ENCODE measurements at regions not wholly inside any gene's neighbourhood (a gene's known extent, or its start where the extent isn't known, plus 50 kb on each side); places are given as distances from the start of the nearest gene placed in this dataset.

GRCh38 chr4:129346734-129347133 lies 250.8 kb downstream of the C4orf33 start:
- Histone ChIP-seq H3K27ac (no peak overlapping the region), H2AFZ (no peak overlapping the region), H3K36me3 (ENCODE audit: control insufficient read depth, insufficient read depth, low read length) (no peaks in the 10 kb centered on the region), H3K27me3 (ENCODE audit: control insufficient read depth, insufficient read depth, low read length) (no peaks in the 10 kb centered on the region), H3K79me2 (no peaks in the 10 kb centered on the region), H3K4me3 (ENCODE audit: low read depth, low read length) (no peak overlapping the region), H3K9me3 (ENCODE audit: control insufficient read depth, low read length) (no peaks in the 10 kb centered on the region), H3K4me2 (ENCODE audit: low read length) (no peak overlapping the region), H3K4me1 (no peaks in the 10 kb centered on the region), H3K9ac (no peak overlapping the region)
- TF ChIP-seq CTCF (IDR thresholded peaks at IDR 0.05): no peak

GRCh38 chr4:129350834-129351721 lies 255.1 kb downstream of the C4orf33 start:
- Histone ChIP-seq H3K27ac (no peak overlapping the region), H3K9me3 (ENCODE audit: control insufficient read depth, low read length) (no peaks in the 10 kb centered on the region), H2AFZ (no peak overlapping the region), H3K9ac (no peak overlapping the region), H3K4me3 (ENCODE audit: low read depth, low read length) (no peak overlapping the region), H3K27me3 (ENCODE audit: control insufficient read depth, insufficient read depth, low read length) (no peaks in the 10 kb centered on the region), H3K4me2 (ENCODE audit: low read length) (no peak overlapping the region), H3K36me3 (ENCODE audit: control insufficient read depth, insufficient read depth, low read length) (no peaks in the 10 kb centered on the region), H3K79me2 (no peaks in the 10 kb centered on the region), H3K4me1 (no peaks in the 10 kb centered on the region)
- no peak for TF ChIP-seq CTCF (IDR thresholded peaks at IDR 0.05)

GRCh38 chr4:129352480-129352879 lies 256.5 kb downstream of the C4orf33 start:
- Histone ChIP-seq H3K4me1 (no peaks in the 10 kb centered on the region), H3K9me3 (ENCODE audit: control insufficient read depth, low read length) (no peaks in the 10 kb centered on the region), H3K36me3 (ENCODE audit: control insufficient read depth, insufficient read depth, low read length) (no peaks in the 10 kb centered on the region), H3K27ac (no peak overlapping the region), H3K79me2 (no peaks in the 10 kb centered on the region), H3K4me2 (ENCODE audit: low read length) (no peak overlapping the region), H3K9ac (no peak overlapping the region), H2AFZ (no peak overlapping the region), H3K4me3 (ENCODE audit: low read depth, low read length) (no peak overlapping the region), H3K27me3 (ENCODE audit: control insufficient read depth, insufficient read depth, low read length) (no peaks in the 10 kb centered on the region)
- no peak for TF ChIP-seq CTCF (IDR thresholded peaks at IDR 0.05)

GRCh38 chr4:129353490-129353889 lies 257.5 kb downstream of the C4orf33 start:
- TF ChIP-seq CTCF (IDR thresholded peaks at IDR 0.05): no peak
- H3K9me3 ChIP-seq (ENCODE audit: control insufficient read depth, low read length): no peaks in the 10 kb centered on the region

GRCh38 chr4:129355031-129355430 lies 259.1 kb downstream of the C4orf33 start:
- no peak overlapping the region for H2AFZ ChIP-seq
- no peaks in the 10 kb centered on the region for H3K79me2 ChIP-seq
- H3K9ac ChIP-seq: no peak overlapping the region
- no peak overlapping the region for H3K27ac ChIP-seq
- no peak overlapping the region for H3K4me3 ChIP-seq (ENCODE audit: low read depth, low read length)
- H3K4me1 ChIP-seq: no peaks in the 10 kb centered on the region
- no peak overlapping the region for H3K4me2 ChIP-seq (ENCODE audit: low read length)
- no peak for TF ChIP-seq CTCF (IDR thresholded peaks at IDR 0.05)
- no peaks in the 10 kb centered on the region for H3K27me3 ChIP-seq (ENCODE audit: control insufficient read depth, insufficient read depth, low read length)
- no peaks in the 10 kb centered on the region for H3K36me3 ChIP-seq (ENCODE audit: control insufficient read depth, insufficient read depth, low read length)
- no peaks in the 10 kb centered on the region for H3K9me3 ChIP-seq (ENCODE audit: control insufficient read depth, low read length)

More at GRCh38 chr4:129353490-129353889, 257.5 kb downstream of the C4orf33 start:
- Histone ChIP-seq H2AFZ (no peak overlapping the region), H3K4me1 (no peaks in the 10 kb centered on the region), H3K4me3 (ENCODE audit: low read depth, low read length) (no peak overlapping the region), H3K36me3 (ENCODE audit: control insufficient read depth, insufficient read depth, low read length) (no peaks in the 10 kb centered on the region), H3K4me2 (ENCODE audit: low read length) (no peak overlapping the region), H3K9ac (no peak overlapping the region), H3K27me3 (ENCODE audit: control insufficient read depth, insufficient read depth, low read length) (no peaks in the 10 kb centered on the region), H3K79me2 (no peaks in the 10 kb centered on the region), H3K27ac (no peak overlapping the region)
